ENCODE measurements at regions not wholly inside any gene's neighbourhood (a gene's known extent, or its start where the extent isn't known, plus 50 kb on each side); places are given as distances from the start of the nearest gene placed in this dataset.

- TF ChIP-seq, protein P1, sequence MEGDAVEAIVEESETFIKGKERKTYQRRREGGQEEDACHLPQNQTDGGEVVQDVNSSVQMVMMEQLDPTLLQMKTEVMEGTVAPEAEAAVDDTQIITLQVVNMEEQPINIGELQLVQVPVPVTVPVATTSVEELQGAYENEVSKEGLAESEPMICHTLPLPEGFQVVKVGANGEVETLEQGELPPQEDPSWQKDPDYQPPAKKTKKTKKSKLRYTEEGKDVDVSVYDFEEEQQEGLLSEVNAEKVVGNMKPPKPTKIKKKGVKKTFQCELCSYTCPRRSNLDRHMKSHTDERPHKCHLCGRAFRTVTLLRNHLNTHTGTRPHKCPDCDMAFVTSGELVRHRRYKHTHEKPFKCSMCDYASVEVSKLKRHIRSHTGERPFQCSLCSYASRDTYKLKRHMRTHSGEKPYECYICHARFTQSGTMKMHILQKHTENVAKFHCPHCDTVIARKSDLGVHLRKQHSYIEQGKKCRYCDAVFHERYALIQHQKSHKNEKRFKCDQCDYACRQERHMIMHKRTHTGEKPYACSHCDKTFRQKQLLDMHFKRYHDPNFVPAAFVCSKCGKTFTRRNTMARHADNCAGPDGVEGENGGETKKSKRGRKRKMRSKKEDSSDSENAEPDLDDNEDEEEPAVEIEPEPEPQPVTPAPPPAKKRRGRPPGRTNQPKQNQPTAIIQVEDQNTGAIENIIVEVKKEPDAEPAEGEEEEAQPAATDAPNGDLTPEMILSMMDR (conservative IDR thresholded peaks at IDR 0.05): no peak
- TF ChIP-seq ZFX (IDR thresholded peaks at IDR 0.05): no peak
- H3K27ac ChIP-seq: no peak overlapping the region
Measured at GRCh38 chr4:58658701-58659100, 1548.5 kb upstream of the IGFBP7 start.

DNA sequence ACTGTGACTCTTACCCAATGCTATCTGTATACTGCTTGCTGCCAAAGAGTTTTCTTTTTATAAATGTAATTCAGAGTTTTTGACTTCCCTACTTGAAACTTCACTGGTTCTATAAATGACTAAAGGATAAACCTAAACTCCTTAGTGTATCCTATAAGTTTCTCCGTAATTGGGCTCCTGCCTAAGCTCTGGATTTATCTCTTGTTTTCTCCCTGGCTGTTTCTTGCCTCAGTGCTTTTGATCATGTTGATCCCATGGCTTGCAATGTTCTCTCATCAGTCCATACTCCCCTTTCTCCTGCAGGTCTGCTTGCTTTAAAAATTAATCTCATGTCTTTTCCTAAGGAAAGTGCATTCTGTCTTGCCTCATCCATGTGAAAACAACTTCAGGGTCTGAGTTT lies 1543.1 kb upstream of the IGFBP7 start:
- TF ChIP-seq ZFX (IDR thresholded peaks at IDR 0.05): no peak
- TF ChIP-seq, protein P1 (conservative IDR thresholded peaks at IDR 0.05): no peak

DNA sequence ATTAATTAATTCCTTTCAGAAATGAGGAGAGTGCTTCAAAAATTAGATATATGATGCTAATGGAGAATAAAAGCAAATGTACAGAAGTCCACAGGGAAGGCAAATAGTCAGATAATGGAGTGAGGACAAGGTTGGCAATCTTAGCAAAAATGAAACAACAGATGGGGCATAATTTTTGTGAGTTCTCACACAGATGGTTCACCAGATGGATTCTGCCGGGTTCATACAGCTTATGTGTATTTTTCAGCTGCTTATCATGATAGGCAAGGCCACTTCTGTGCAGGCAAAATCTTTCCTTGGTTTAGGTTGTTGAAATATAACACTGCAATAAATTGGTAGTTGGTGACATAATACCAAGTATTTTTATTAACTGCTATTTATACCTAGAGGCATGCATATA lies 1539.0 kb upstream of the IGFBP7 start:
- no peak overlapping the region for H3K27ac ChIP-seq
- TF ChIP-seq ZFX (IDR thresholded peaks at IDR 0.05): no peak
- TF ChIP-seq, protein P1 (conservative IDR thresholded peaks at IDR 0.05): no peak

More for the DNA sequence above, 1543.1 kb upstream of the IGFBP7 start:
- no peak overlapping the region for H3K27ac ChIP-seq

- no peak overlapping the region for H3K27ac ChIP-seq
- TF ChIP-seq, protein P1 (conservative IDR thresholded peaks at IDR 0.05): no peak
- no peak for TF ChIP-seq ZFX (IDR thresholded peaks at IDR 0.05)
Measured at GRCh38 chr4:58646126-58646525, 1535.9 kb upstream of the IGFBP7 start.

- no peak for TF ChIP-seq ZFX (IDR thresholded peaks at IDR 0.05)
- TF ChIP-seq, protein P1 (conservative IDR thresholded peaks at IDR 0.05): no peak
Measured at GRCh38 chr4:58644549-58644948, 1534.4 kb upstream of the IGFBP7 start.

DNA sequence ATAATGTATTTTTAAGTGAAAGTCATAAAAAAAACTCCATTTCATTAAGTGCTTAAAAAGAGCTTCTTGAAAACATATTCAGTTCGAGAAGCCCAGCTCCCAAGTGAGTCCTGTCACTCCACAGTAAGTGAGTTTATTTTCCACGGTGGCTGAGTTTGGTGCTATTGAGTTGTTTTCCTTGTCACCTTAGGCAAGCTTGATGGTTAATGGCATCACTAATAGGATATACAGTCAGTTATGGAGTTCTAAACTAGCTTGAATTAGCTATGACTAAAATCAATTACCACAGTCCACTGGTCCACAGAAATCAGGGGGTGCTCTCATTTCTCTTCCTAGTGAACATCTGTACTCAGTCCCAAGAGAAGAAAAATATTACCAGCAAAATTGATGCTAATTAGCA lies 1526.2 kb upstream of the IGFBP7 start:
- H3K27ac ChIP-seq: no peak overlapping the region
- TF ChIP-seq, protein P1 (conservative IDR thresholded peaks at IDR 0.05): no peak
- TF ChIP-seq ZFX (IDR thresholded peaks at IDR 0.05): no peak

More at GRCh38 chr4:58644549-58644948, 1534.4 kb upstream of the IGFBP7 start:
- H3K27ac ChIP-seq: no peak overlapping the region

DNA sequence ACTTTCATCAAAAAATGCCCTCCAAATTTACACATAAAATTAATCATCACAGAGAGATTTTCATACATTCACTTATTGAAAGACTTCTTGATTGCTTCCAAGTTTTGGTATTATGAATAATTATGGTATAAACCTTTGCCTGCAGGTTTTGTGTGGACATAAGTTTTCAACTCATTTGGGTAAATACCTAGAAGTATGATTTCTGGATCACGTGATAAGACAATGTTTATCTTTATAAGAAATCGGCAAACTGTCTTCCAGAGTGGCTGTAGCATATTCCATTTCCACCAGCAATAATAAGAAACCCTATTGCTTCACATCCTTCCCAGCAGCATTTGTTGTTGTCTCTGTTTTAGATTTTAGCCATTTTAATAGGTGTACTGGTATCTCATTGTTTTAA lies 1507.0 kb upstream of the IGFBP7 start:
- H3K27ac ChIP-seq: no peak overlapping the region
- TF ChIP-seq, protein P1 (conservative IDR thresholded peaks at IDR 0.05): no peak
- no peak for TF ChIP-seq ZFX (IDR thresholded peaks at IDR 0.05)
